M059J (cell line): ENCODE measurements at regions not wholly inside any gene's neighbourhood (a gene's known extent, or its start where the extent isn't known, plus 50 kb on each side); places are given as distances from the start of the nearest gene placed in this dataset.
A peak's percentile ranks its signal among the peaks of the same experiment; 100 is the strongest.
"Not testable (repeated sequence)": the region's sequence is repeated elsewhere in the genome, so short reads cannot be mapped to it uniquely, and the experiment has no call there.

Source experiments
- DNase-seq: peaks from one replicate; pipeline ENCODE4 v3.0.0-alpha.2; 2012; ENCODE audit warnings: low read depth

GRCh38 chr2:156005999-156006712 lies 326.4 kb downstream of the NR4A2 start:
- DNase-seq = peak; percentile 2

DNA sequence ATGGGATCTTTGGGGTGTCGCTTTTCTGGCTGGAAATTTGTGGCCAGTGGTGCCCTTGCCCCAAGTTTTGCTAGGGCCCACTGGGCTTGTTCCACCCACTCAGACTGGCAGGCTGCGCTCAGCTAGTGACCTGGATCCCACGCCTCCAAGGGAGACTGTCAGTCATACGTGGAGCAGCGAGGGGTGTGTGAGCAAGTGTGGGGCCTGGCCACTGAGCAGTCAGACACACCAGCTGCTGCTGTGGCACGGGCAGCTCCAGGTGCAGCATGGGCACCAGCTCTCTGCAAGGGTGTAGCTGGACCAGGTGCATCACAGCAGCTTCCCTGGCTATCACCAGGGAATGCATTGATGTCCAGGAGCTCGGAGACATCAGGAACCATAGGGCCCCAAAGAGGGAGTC lies 327.0 kb downstream of the NR4A2 start:
- no peak for DNase-seq

DNA sequence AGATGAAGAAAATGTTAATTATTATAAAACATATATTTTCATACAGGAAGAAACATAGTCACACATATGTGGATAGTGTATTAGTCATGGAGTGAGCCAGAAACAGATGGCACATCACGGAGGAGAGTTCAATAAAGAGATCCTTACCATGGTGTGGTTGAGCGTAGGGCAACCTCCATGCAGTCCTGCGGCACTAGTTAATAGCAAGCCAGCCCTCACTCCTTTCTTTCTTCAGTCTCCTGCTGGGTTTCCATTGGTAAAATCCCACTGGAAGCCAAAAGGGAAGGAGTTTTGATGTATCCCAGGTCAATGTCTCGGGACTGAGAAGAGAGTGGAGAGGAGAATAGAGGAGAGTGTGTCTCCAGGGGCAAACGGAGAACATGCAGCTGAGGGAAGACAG lies 328.1 kb downstream of the NR4A2 start:
- no peak for DNase-seq

GRCh38 chr2:156003780-156004179 lies 328.7 kb downstream of the NR4A2 start:
- no peak for DNase-seq

- DNase-seq = no peak
Measured at GRCh38 chr2:156001851-156002250, 330.7 kb downstream of the NR4A2 start.

GRCh38 chr2:155997538-155997937 lies 335.0 kb downstream of the NR4A2 start:
- no peak for DNase-seq

DNA sequence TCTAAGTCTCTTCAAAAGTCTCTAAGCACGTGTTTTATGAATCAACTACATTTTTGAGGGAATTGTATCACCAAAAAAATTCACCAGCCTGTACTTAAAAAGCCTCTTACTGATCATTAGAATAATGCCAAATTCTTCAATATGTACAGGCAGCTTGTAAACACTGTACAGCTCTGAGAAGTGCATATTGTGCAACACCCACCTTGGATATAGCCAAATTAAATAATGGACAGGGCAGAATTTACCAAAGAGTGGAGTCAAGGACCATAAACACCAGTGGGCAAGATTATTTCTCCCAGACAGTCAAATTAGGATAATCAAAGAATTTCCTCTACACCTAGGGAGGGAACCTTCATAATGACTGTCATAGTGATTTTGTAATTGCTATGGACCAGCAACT lies 338.2 kb downstream of the NR4A2 start:
- DNase-seq = no peak

DNA sequence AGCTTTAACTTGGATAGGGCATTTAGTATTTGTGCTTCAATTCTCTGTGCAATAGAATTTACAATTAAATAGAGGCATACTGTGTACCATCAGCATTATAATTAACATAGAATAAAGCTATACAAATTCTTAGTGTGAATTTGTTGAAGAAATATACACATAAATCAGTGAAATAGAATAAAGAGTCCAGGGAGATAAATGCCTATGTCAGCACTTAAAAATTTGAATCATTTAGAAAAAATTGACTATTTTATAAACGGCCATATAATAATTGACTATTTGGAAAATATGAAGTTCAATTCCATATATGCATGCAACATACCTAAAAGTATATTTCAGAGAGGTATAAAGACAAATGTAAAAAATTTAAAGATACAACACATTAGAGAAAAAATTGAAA lies 348.7 kb downstream of the NR4A2 start:
- no peak for DNase-seq

DNA sequence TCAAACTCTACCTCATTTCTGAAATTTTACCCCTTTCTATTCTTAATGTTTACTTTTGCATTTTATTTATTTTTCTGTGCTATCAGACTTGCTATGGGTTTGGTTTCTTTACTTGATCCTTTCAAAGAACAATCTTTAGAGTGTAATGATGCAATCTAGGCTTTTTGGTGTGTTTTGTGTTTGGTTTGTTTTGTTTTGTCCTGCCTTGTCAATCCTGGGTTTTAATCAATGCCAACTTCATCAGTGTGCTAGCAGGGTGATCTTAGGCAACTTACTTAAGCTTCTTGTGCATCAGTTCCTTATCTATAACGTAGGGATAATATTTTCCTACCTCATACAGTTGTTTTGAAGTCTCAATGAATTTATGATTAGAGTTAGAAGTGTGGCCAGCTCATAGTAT lies 350.4 kb downstream of the NR4A2 start:
- no peak for DNase-seq

GRCh38 chr2:155980941-155981560 lies 351.5 kb downstream of the NR4A2 start:
- DNase-seq = no peak

- no peak for DNase-seq
Measured at GRCh38 chr2:155975734-155976133, 356.8 kb downstream of the NR4A2 start.

- DNase-seq = no peak
Measured at GRCh38 chr2:155972916-155973315, 359.6 kb downstream of the NR4A2 start.

- not testable (repeated sequence) for DNase-seq
Measured at GRCh38 chr2:155966064-155966471, 366.5 kb downstream of the NR4A2 start.

DNA sequence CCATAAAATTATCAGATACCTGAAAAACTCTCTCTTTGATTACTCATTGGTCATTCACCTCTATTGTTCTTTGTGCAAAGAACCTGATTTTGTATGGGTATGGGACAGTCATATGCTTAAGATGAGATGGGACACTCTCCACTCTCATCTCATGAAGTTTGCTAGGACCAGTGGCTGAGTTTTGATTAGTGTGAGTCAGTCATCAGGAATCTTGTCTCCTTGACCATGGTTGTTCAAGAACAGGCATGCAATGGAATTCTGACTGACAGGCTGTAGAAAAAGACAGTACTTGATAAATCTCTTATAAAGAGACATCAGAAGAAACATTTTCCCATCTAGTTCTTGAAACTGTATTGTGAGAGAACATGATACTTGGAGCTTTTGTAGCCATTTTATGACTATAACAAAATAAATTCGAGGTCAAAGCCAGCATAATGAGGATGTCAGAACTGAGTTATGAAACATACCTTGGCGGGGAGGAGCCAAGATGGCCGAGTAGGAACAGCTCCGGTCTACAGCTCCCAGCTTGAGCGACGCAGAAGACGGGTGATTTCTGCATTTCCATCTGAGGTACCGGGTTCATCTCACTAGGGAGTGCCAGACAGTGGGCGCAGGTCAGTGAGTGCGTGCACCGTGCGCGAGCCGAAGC lies 367.0 kb downstream of the NR4A2 start:
- peak; percentile 3 for DNase-seq

DNA sequence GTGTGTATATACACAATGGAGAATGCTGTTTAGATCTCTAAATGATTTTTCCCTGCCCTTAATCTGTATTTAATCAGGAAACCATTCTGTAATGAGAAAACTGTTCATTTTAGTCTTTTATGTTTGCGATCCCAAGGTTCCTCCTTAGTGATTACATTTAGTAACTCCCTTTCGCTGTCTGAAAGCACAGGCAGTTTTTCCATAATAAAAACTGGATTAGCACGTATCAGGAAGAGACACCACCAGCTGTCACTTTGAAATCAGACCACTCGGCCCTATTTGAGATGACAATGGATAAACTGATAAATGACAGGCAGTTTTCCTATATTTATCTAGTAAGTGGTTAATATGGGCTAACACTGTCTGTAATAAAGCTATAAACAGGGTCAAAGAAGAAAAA lies 370.9 kb downstream of the NR4A2 start:
- no peak for DNase-seq

DNA sequence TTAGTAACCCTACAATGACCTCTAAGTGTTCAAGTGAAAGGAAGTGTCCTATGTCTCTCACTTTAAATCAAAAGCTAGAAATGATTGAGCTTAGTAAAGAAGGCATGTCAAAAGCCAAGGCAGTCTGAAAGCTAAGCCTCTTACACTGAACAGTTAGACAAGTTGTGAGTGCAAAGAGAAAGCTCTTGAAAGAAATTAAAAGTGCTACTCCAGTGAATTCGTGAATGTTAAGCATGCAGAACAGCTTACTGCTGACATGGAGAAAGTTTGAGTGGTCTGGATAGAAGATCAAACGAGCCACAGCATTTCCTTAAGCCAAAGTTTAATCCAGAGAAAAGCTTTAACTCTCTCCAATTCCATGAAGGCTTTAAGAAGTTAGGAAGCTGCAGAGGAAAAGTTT lies 373.7 kb downstream of the NR4A2 start:
- no peak for DNase-seq

GRCh38 chr2:155947069-155947468 lies 385.5 kb downstream of the NR4A2 start:
- no peak for DNase-seq

- no peak for DNase-seq
Measured at GRCh38 chr2:155944218-155944617, 388.3 kb downstream of the NR4A2 start.

DNA sequence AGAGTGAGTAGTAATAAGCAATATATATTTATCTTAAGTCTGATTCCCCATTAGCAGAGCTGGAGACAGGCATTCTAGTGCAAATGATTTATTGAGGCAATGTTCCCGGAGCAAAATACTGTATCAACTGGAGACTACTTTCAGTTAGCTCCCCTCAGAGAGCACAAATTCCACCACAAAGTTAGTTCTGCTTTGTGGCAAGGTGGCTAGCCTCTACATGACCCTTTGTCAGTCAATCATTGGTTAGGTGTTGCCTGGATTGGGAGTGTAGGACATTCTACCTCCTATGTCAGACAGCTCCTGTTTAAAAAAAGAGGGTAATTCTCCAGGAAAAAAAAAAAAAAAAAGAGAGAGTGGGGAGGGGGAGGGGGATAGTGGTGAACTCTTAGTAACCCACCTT lies 402.2 kb downstream of the NR4A2 start:
- no peak for DNase-seq

DNA sequence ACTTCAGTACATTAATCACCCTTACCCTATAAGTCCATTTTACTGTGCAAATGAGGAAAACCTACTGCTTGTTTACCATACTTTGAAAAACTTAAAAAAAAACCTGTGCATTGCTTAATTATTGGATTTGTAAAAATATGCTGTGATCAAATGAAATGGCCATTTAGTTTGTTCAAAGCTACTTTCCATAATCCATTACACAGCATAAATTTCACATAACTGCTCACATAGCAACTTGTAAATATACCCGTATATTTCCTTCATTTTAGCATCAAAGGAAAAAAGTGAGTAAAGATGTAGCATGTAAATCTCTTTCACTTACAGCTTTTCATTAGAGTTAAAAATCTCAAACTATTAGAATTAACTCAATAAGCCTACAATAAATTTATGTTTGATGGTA lies 415.1 kb downstream of the NR4A2 start:
- DNase-seq = no peak

DNA sequence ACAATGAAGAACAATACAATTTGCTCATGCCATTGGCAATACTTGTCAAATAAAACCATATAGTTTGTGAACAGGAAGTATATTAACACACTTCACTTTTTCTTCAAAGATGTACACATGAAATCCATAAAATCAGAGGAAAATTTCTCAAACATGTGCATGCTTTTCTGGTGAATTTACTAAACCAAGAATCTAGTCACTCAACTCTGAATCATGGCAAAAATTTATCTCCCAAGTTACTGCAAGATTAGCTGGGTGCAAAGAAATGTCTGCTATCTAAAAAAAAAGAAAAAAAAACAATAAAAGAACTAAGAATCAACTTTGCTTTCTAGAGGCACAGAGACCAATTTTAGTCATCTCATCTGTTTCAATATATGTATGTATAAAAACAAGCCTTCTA lies 419.2 kb downstream of the NR4A2 start:
- DNase-seq = no peak

DNA sequence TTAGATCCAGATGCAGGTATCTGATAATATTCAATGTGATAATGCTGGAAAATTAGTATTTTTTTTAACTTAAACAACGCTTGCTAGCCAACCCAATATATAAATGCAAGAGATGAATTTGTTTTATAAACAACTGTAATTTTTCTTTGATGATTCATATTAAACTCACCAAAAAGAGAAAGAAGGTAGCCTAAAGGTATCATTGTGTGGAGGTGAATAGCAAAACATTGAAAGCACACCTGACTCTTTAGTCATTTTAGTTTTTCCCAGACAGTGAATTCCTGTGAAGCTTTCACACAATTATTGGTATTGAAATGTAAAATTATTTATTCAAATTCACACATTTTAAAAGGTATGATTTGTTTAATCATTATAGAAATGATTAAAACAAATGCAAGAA lies 424.0 kb downstream of the NR4A2 start:
- no peak for DNase-seq

DNA sequence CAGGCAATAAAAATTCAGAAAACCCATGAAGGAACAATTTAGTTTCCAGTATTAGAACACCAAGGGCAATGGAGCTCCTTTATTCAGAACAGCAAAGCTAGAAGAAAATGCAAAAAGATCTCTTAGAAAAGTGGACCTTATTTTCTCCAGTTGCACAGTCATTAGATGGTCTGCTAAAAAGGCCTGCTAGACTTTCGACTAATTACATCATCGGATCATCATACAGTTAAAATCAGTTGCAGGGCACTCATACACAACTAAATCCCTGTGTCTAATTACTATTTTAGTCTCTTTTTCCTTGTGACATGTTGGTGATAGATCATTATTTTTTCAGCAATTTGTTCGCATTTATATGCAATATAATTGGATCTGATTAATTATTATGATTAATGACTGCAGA lies 425.3 kb downstream of the NR4A2 start:
- no peak for DNase-seq
